ENCODE measurements at regions not wholly inside any gene's neighbourhood (a gene's known extent, or its start where the extent isn't known, plus 50 kb on each side); places are given as distances from the start of the nearest gene placed in this dataset.

DNA sequence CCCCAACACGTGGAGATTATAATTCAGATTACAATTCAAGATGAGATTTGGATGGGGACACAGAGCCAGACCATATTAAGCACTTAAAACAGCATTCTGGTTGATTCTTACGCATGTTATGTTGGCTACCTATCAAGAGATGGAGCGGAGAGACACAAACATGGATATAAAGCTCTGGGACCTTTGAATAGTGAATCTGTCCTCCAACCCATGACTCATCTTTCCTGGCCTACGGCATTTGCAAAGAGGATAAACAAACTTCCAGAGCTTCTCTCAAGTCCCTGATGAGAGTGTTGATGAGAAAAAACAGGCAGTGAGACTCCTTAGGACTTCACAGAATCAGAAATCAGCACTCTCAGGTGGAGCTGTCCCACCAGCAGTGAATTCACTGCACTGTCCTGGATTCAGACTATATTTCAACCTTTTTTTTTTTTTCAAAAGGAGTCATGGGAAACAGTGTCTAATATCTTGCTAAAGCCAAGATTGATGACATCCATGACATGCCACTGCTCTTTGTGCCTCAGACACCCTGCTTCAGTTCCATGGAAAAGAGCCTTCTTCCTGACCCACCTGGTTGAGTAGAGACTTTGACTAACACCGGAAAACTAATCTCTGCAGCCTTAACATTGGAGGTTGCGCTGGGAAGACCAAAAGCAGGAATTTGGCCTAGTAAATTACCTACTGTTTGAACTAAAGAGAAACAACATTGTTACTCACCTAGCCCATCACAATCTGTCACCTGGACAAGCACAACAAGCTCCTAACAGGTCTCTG, 62.1 kb upstream of the NPAS2 start:
- H3K4me1 ChIP-seq (ENCODE audit: control insufficient read depth in 5 of 5, insufficient read depth in 5 of 5, low read length in 5 of 5): peaks cover 0 to 4% (median 0%) of the 10 kb centered on the region in 5 donors
- no peaks in the 10 kb centered on the region for H3K27me3 ChIP-seq (ENCODE audit: control insufficient read depth in 3 of 3, insufficient read depth in 3 of 3, low read length in 2 of 3)
- WGBS, 2 donors: 81 to 86% methylated on average over 6 of the region's 6 CpGs
- no peak overlapping the region for H3K4me3 ChIP-seq
- no peak overlapping the region for H3K27ac ChIP-seq (ENCODE audit: low read depth in 1 of 2, low read length in 1 of 2)
- ATAC-seq (ENCODE audit: insufficient read depth, low FRiP score): peak; percentile 35
- H3K36me3 ChIP-seq (ENCODE audit: control insufficient read depth in 4 of 4, insufficient read depth in 4 of 4, low read length in 4 of 4): no peaks in the 10 kb centered on the region
- peaks cover 0 to 2% (median 0%) of the 10 kb centered on the region in 4 donors for H3K9me3 ChIP-seq (ENCODE audit: control insufficient read depth in 4 of 4, insufficient read depth in 3 of 4, low read length in 3 of 4)
- no peak overlapping the region for H3K9ac ChIP-seq (ENCODE audit: insufficient read depth in 1 of 2, low read length in 2 of 2)
- no peak for TF ChIP-seq CTCF (IDR thresholded peaks at IDR 0.05; ENCODE audit: control extremely low read depth, extremely low read depth)
- DNase-seq: no peak

DNA sequence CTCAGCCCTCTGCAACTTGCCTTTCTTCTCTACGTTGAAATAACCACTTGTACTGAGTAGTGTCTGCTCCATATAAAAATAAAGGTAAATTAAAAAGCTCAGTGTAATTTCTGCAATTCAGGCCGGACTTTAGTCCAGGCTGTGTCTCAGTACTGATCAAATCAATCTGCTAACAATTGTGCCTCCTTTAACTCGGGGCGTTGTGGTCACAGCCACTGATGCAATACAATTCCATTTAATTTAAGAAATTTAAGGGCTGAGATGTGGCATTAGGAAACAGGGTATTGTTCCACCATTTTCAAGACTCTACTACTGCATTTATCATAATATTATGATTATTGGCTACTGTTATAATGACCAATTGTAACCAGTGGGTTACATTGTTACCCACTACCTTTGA, 60.0 kb upstream of the NPAS2 start:
- Histone ChIP-seq H3K9ac (ENCODE audit: insufficient read depth in 1 of 2, low read length in 2 of 2) (no peak overlapping the region), H3K27me3 (ENCODE audit: control insufficient read depth in 3 of 3, insufficient read depth in 3 of 3, low read length in 2 of 3) (no peaks in the 10 kb centered on the region), H3K4me3 (no peak overlapping the region), H3K4me1 (ENCODE audit: control insufficient read depth in 5 of 5, insufficient read depth in 5 of 5, low read length in 5 of 5) (peaks cover 0 to 2% (median 0%) of the 10 kb centered on the region in 5 donors), H3K27ac (ENCODE audit: low read depth in 1 of 2, low read length in 1 of 2) (no peak overlapping the region), H3K9me3 (ENCODE audit: control insufficient read depth in 4 of 4, insufficient read depth in 3 of 4, low read length in 3 of 4) (peaks cover 0 to 2% (median 0%) of the 10 kb centered on the region in 4 donors), H3K36me3 (ENCODE audit: control insufficient read depth in 4 of 4, insufficient read depth in 4 of 4, low read length in 4 of 4) (no peaks in the 10 kb centered on the region)
- no peak for TF ChIP-seq CTCF (IDR thresholded peaks at IDR 0.05; ENCODE audit: control extremely low read depth, extremely low read depth)
- ATAC-seq (ENCODE audit: insufficient read depth, low FRiP score): no peak
- 83 to 91% methylated on average over 4 of the region's 4 CpGs for WGBS, 2 donors
- DNase-seq: no peak

- Histone ChIP-seq H3K4me1 (ENCODE audit: control insufficient read depth in 5 of 5, insufficient read depth in 5 of 5, low read length in 5 of 5) (peaks cover 0 to 2% (median 0%) of the 10 kb centered on the region in 5 donors), H3K27ac (ENCODE audit: low read depth in 1 of 2, low read length in 1 of 2) (no peak overlapping the region), H3K27me3 (ENCODE audit: control insufficient read depth in 3 of 3, insufficient read depth in 3 of 3, low read length in 2 of 3) (no peaks in the 10 kb centered on the region), H3K9me3 (ENCODE audit: control insufficient read depth in 4 of 4, insufficient read depth in 3 of 4, low read length in 3 of 4) (peaks cover 0 to 2% (median 0%) of the 10 kb centered on the region in 4 donors), H3K9ac (ENCODE audit: insufficient read depth in 1 of 2, low read length in 2 of 2) (no peak overlapping the region), H3K4me3 (no peak overlapping the region), H3K36me3 (ENCODE audit: control insufficient read depth in 4 of 4, insufficient read depth in 4 of 4, low read length in 4 of 4) (no peaks in the 10 kb centered on the region)
- no peak for ATAC-seq (ENCODE audit: insufficient read depth, low FRiP score)
- TF ChIP-seq CTCF (IDR thresholded peaks at IDR 0.05; ENCODE audit: control extremely low read depth, extremely low read depth): no peak
- no peak for DNase-seq
- 93 to 95% methylated on average over 1 of the region's 1 CpG for WGBS, 2 donors
Observed at GRCh38 chr2:100761365-100761764, 58.6 kb upstream of the NPAS2 start.

All from lung (tissue), 11 donors.